ENCODE measurements at regions not wholly inside any gene's neighbourhood (a gene's known extent, or its start where the extent isn't known, plus 50 kb on each side); places are given as distances from the start of the nearest gene placed in this dataset.

DNA sequence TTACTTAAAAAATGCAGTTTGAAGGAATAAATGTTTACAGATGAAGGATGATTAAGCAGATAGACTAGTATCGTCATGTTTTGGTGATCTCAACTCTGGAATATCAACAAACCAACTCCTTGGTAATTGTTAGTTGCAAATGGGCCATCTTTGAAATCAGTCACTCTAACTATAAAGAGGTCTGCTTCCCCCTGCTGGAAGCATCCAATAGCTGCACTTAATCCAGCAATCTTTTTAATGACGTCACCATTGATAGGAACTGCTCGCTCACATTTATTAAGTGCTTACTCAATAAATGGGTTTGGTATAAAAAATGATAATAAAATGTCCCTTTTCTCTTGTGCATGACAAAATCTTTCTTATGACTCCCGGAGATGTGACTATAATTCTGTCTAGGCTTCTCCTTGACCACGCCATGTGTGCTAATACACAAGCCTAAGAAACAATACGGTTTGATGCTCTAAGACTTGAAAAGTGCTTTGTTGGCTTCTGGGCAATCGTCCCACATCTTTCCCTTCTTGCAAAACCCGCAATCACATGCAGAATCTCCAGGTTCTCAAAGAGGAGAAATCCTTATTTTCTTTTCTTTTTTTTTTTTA lies 227.6 kb upstream of the POU1F1 start:
- Histone ChIP-seq H3K36me3 (ENCODE audit: control insufficient read depth, insufficient read depth, low read length) (no peaks in the 10 kb centered on the region), H3K4me1 (ENCODE audit: control insufficient read depth, extremely low read depth, insufficient read depth, low read length) (no peaks in the 10 kb centered on the region), H3K27me3 (ENCODE audit: control insufficient read depth, insufficient read depth, low read length) (no peaks in the 10 kb centered on the region), H2AFZ (ENCODE audit: low read length) (no peak overlapping the region), H3K9me3 (ENCODE audit: control insufficient read depth, insufficient read depth, low read depth, low read length) (no peaks in the 10 kb centered on the region), H3K9ac (ENCODE audit: insufficient read depth, low read length) (no peak overlapping the region), H4K20me1 (ENCODE audit: control insufficient read depth, extremely low read depth, insufficient read depth, low read length) (no peaks in the 10 kb centered on the region), H3K4me3 (replicated peaks in 1 of 4; ENCODE audit: control extremely low read depth in 1 of 4, insufficient read depth in 1 of 4, low read depth in 3 of 4, low read length in 4 of 4) (no peak overlapping the region), H3K4me2 (ENCODE audit: extremely low read depth, insufficient read depth, low read length) (no peak overlapping the region), H3K79me2 (ENCODE audit: control insufficient read depth, insufficient read depth, low read length) (no peaks in the 10 kb centered on the region), H3K27ac (ENCODE audit: insufficient read depth, low read length) (no peak overlapping the region)
- TF ChIP-seq EZH2 (IDR thresholded peaks at IDR 0.05; ENCODE audit: low read length, missing control alignments), result no peak
- TF ChIP-seq, protein P1, sequence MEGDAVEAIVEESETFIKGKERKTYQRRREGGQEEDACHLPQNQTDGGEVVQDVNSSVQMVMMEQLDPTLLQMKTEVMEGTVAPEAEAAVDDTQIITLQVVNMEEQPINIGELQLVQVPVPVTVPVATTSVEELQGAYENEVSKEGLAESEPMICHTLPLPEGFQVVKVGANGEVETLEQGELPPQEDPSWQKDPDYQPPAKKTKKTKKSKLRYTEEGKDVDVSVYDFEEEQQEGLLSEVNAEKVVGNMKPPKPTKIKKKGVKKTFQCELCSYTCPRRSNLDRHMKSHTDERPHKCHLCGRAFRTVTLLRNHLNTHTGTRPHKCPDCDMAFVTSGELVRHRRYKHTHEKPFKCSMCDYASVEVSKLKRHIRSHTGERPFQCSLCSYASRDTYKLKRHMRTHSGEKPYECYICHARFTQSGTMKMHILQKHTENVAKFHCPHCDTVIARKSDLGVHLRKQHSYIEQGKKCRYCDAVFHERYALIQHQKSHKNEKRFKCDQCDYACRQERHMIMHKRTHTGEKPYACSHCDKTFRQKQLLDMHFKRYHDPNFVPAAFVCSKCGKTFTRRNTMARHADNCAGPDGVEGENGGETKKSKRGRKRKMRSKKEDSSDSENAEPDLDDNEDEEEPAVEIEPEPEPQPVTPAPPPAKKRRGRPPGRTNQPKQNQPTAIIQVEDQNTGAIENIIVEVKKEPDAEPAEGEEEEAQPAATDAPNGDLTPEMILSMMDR (conservative IDR thresholded peaks at IDR 0.05 in 1 of 2, IDR thresholded peaks at IDR 0.05 in 1 of 2; ENCODE audit: low read depth in 1 of 2, low read length in 2 of 2), result peak; percentile 33 to 52
- DNase-seq (ENCODE audit: low read depth in 2 of 2), result peak; percentile 18 to 71

DNA sequence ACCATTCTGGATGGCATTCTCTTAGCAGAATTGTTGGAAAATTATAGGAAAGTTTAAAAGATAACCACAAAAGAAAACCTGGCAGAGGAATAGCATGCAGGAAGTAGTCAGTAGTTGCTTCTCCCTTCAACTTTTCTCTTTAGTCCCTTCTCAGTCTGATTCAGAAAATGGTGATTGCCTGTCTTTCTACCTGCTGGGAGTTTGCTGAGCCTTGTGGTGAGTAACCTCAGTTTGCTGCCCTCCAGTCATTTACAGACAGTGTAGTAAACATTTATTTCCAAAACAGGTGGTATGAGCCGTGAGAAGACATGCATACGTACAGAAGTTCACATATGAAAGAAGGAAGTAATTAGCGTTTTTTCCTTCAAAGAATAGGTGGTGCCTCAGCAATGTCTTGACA lies 224.7 kb upstream of the POU1F1 start:
- Histone ChIP-seq H3K79me2 (ENCODE audit: control insufficient read depth, insufficient read depth, low read length) (no peaks in the 10 kb centered on the region), H3K9me3 (ENCODE audit: control insufficient read depth, insufficient read depth, low read depth, low read length) (no peaks in the 10 kb centered on the region), H3K36me3 (ENCODE audit: control insufficient read depth, insufficient read depth, low read length) (no peaks in the 10 kb centered on the region), H3K27me3 (ENCODE audit: control insufficient read depth, insufficient read depth, low read length) (no peaks in the 10 kb centered on the region), H3K9ac (ENCODE audit: insufficient read depth, low read length) (no peak overlapping the region), H3K27ac (ENCODE audit: insufficient read depth, low read length) (no peak overlapping the region), H3K4me2 (ENCODE audit: extremely low read depth, insufficient read depth, low read length) (no peak overlapping the region), H2AFZ (ENCODE audit: low read length) (no peak overlapping the region), H4K20me1 (ENCODE audit: control insufficient read depth, extremely low read depth, insufficient read depth, low read length) (no peaks in the 10 kb centered on the region), H3K4me1 (ENCODE audit: control insufficient read depth, extremely low read depth, insufficient read depth, low read length) (no peaks in the 10 kb centered on the region), H3K4me3 (replicated peaks in 1 of 4; ENCODE audit: control extremely low read depth in 1 of 4, insufficient read depth in 1 of 4, low read depth in 3 of 4, low read length in 4 of 4) (no peak overlapping the region)
- TF ChIP-seq, protein P1 (conservative IDR thresholded peaks at IDR 0.05 in 1 of 2, IDR thresholded peaks at IDR 0.05 in 1 of 2; ENCODE audit: low read depth in 1 of 2, low read length in 2 of 2), result no peak
- no peak for TF ChIP-seq EZH2 (IDR thresholded peaks at IDR 0.05; ENCODE audit: low read length, missing control alignments)
- no peak for DNase-seq (ENCODE audit: low read depth in 2 of 2)

DNA sequence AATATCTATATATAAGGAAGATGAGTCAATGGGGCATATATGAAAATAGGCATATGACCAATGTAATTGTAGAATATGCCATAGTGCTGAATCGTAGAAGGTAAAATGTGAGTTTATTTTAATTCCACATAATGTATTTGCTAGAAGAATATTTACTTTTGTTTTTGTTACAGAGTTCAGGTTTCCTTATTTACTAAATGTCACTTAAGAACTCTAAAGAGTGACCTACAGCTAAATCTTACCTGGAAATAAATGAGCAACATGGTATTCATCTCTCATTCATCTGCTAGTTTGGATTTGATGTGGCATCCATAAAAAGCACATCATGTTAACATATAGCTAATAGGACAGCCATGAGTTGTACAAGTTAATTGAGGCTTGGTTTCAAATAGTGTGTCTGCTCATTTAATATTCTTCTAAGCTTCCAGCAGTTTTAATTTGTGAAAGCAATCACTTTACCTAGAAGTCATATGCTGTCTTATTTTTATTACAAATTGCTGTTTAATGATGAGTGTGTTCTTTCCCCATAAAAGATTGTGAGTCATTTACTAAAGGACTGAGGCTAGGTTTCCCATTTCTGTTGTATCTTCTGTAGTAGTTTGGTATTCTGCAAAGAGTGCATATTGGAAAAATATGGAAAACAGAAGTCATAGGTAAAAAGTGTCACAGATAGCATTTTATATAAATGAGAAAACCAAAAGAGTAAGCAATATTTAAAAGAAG lies 222.1 kb upstream of the POU1F1 start:
- no peak for DNase-seq (ENCODE audit: low read depth in 2 of 2)
- no peak overlapping the region for H3K27ac ChIP-seq (ENCODE audit: insufficient read depth, low read length)

More for the DNA sequence above, 222.1 kb upstream of the POU1F1 start:
- H3K4me3 ChIP-seq (replicated peaks in 1 of 4; ENCODE audit: control extremely low read depth in 1 of 4, insufficient read depth in 1 of 4, low read depth in 3 of 4, low read length in 4 of 4), result no peak overlapping the region
- H3K36me3 ChIP-seq (ENCODE audit: control insufficient read depth, insufficient read depth, low read length), result no peaks in the 10 kb centered on the region
- H4K20me1 ChIP-seq (ENCODE audit: control insufficient read depth, extremely low read depth, insufficient read depth, low read length), result no peaks in the 10 kb centered on the region
- no peak overlapping the region for H3K9ac ChIP-seq (ENCODE audit: insufficient read depth, low read length)
- no peaks in the 10 kb centered on the region for H3K79me2 ChIP-seq (ENCODE audit: control insufficient read depth, insufficient read depth, low read length)
- H3K4me1 ChIP-seq (ENCODE audit: control insufficient read depth, extremely low read depth, insufficient read depth, low read length), result no peaks in the 10 kb centered on the region
- no peak overlapping the region for H3K4me2 ChIP-seq (ENCODE audit: extremely low read depth, insufficient read depth, low read length)
- no peak overlapping the region for H2AFZ ChIP-seq (ENCODE audit: low read length)
- H3K9me3 ChIP-seq (ENCODE audit: control insufficient read depth, insufficient read depth, low read depth, low read length), result no peaks in the 10 kb centered on the region
- H3K27me3 ChIP-seq (ENCODE audit: control insufficient read depth, insufficient read depth, low read length), result no peaks in the 10 kb centered on the region
- TF ChIP-seq, protein P1 (conservative IDR thresholded peaks at IDR 0.05 in 1 of 2, IDR thresholded peaks at IDR 0.05 in 1 of 2; ENCODE audit: low read depth in 1 of 2, low read length in 2 of 2), result no peak
- no peak for TF ChIP-seq EZH2 (IDR thresholded peaks at IDR 0.05; ENCODE audit: low read length, missing control alignments)

Measured in fibroblast of lung (primary cell).